Astrocyte (in vitro differentiated cells and primary cell): ENCODE measurements at regions not wholly inside any gene's neighbourhood (a gene's known extent, or its start where the extent isn't known, plus 50 kb on each side); places are given as distances from the start of the nearest gene placed in this dataset.
"Not testable (repeated sequence)": the region's sequence is repeated elsewhere in the genome, so short reads cannot be mapped to it uniquely, and the experiment has no call there.

ENCODE experiments used
- DNase-seq: peaks from one replicate; pipeline ENCODE4 v3.0.0-alpha.2; 2010; ENCODE audit warnings: low read depth
- FAIRE-seq: peaks from 2 replicates; lab custom pipeline; 2011; peaks lifted over from hg19 to GRCh38; lab: Jason Lieb, UNC
- H2AFZ ChIP-seq: 2 replicates; pipeline ENCODE4 v1.6.0; 2012; ENCODE audit warnings: low read depth, low read length, inconsistent platforms
- H3K27ac ChIP-seq: 2 replicates; pipeline ENCODE4 v1.5.1; 2011; ENCODE audit warnings: low read depth, low read length, inconsistent platforms
- H3K27me3 ChIP-seq: 2 replicates; pipeline ENCODE4 v1.6.0; 2011; ENCODE audit warnings: low read length, inconsistent platforms; ENCODE audit not compliant: insufficient read depth
- H3K36me3 ChIP-seq: 2 replicates; pipeline ENCODE4 v1.5.1; 2011; ENCODE audit warnings: low read length, inconsistent platforms; ENCODE audit not compliant: insufficient read depth
- H3K4me1 ChIP-seq: 2 replicates; pipeline ENCODE4 v1.5.1; 2011; ENCODE audit warnings: low read length, inconsistent platforms; ENCODE audit not compliant: insufficient read depth
- H3K4me2 ChIP-seq: 2 replicates; pipeline ENCODE4 v1.6.0; 2012; ENCODE audit warnings: low read length, inconsistent platforms
- H3K4me3 ChIP-seq: 2 replicates; pipeline ENCODE4 v1.5.1; 2011; ENCODE audit warnings: low read depth, mild to moderate bottlenecking, low read length, inconsistent platforms; ENCODE audit not compliant: insufficient read depth
- H3K79me2 ChIP-seq: 2 replicates; pipeline ENCODE4 v1.6.0; 2012; ENCODE audit warnings: mild to moderate bottlenecking, low read length, inconsistent platforms; ENCODE audit not compliant: insufficient read depth
- H3K9ac ChIP-seq: 2 replicates; pipeline ENCODE4 v1.6.0; 2012; ENCODE audit warnings: mild to moderate bottlenecking, low read length, inconsistent platforms
- H3K9me3 ChIP-seq: 2 replicates; pipeline ENCODE4 v1.5.1; 2012; ENCODE audit warnings: low read depth, mild to moderate bottlenecking, low read length, inconsistent platforms; ENCODE audit not compliant: insufficient read depth
- H4K20me1 ChIP-seq: 2 replicates; pipeline ENCODE4 v1.6.0; 2012; ENCODE audit warnings: low read length, inconsistent platforms; ENCODE audit not compliant: insufficient read depth
- H3K27ac Mint-ChIP-seq: one replicate; pipeline ENCODE4 v1.8.0; 2021; ENCODE audit warnings: mild to moderate bottlenecking, mixed read lengths; ENCODE audit not compliant: unreplicated experiment
- H3K27me3 Mint-ChIP-seq: one replicate; pipeline ENCODE4 v1.8.0; 2021; ENCODE audit warnings: low read depth, mixed read lengths; ENCODE audit not compliant: unreplicated experiment
- H3K36me3 Mint-ChIP-seq: one replicate; pipeline ENCODE4 v1.8.0; 2021; ENCODE audit warnings: low read depth, mixed read lengths; ENCODE audit not compliant: unreplicated experiment
- H3K4me1 Mint-ChIP-seq: one replicate; pipeline ENCODE4 v1.8.0; 2021; ENCODE audit warnings: low read depth, mixed read lengths; ENCODE audit not compliant: unreplicated experiment
- H3K4me3 Mint-ChIP-seq: one replicate; pipeline ENCODE4 v1.8.0; 2021; ENCODE audit warnings: mild to moderate bottlenecking, moderate library complexity, mixed read lengths; ENCODE audit not compliant: unreplicated experiment
- H3K9me3 Mint-ChIP-seq: one replicate; pipeline ENCODE4 v1.8.0; 2021; ENCODE audit warnings: mild to moderate bottlenecking, mixed read lengths; ENCODE audit not compliant: unreplicated experiment
- CTCF ChIP-seq: IDR thresholded peaks from 2 replicates; pipeline ENCODE4 v1.5.1; 2011; ENCODE audit warnings: low read depth, mild to moderate bottlenecking, inconsistent platforms, low read length, moderate library complexity; ENCODE audit not compliant: insufficient read depth
- EZH2 ChIP-seq: IDR thresholded peaks from 2 replicates; pipeline ENCODE4 v1.6.1; 2012; ENCODE audit warnings: mild to moderate bottlenecking, low read length, inconsistent platforms; ENCODE audit not compliant: insufficient read depth

- Mint-ChIP-seq H3K27me3 (no peaks in the 10 kb centered on the region), H3K36me3 (no peaks in the 10 kb centered on the region), H3K9me3 (peaks cover 5% of the 10 kb centered on the region), H3K27ac (no peak overlapping the region), H3K4me3 (no peak overlapping the region), H3K4me1 (peaks cover 13% of the 10 kb centered on the region)
- no peaks in the 10 kb centered on the region for H4K20me1 ChIP-seq
- H3K9ac ChIP-seq, result no peak overlapping the region
- TF ChIP-seq CTCF (no peak), EZH2 (no peak)
- no peak overlapping the region for H3K4me3 ChIP-seq
- H3K27me3 ChIP-seq, result no peaks in the 10 kb centered on the region
- no peak for DNase-seq
- no peak overlapping the region for H2AFZ ChIP-seq
- no peak for FAIRE-seq
- no peaks in the 10 kb centered on the region for H3K9me3 ChIP-seq
- no peak overlapping the region for H3K4me2 ChIP-seq
- no peaks in the 10 kb centered on the region for H3K4me1 ChIP-seq
- no peaks in the 10 kb centered on the region for H3K79me2 ChIP-seq
- no peaks in the 10 kb centered on the region for H3K36me3 ChIP-seq
- no peak overlapping the region for H3K27ac ChIP-seq
These were observed 300.5 kb downstream of the TRIML1 start for GRCh38 chr4:188439641-188440311.

- Histone ChIP-seq H3K4me3 (no peak overlapping the region), H3K4me2 (peak overlapping the region; percentile 43), H3K9me3 (no peaks in the 10 kb centered on the region), H4K20me1 (no peaks in the 10 kb centered on the region), H3K27ac (peak overlapping the region; percentile 75), H3K27me3 (no peaks in the 10 kb centered on the region), H3K9ac (peak overlapping the region; percentile 48), H3K36me3 (no peaks in the 10 kb centered on the region), H3K4me1 (no peaks in the 10 kb centered on the region), H3K79me2 (no peaks in the 10 kb centered on the region), H2AFZ (no peak overlapping the region)
- no peaks in the 10 kb centered on the region for H3K27me3 Mint-ChIP-seq
- H3K27ac Mint-ChIP-seq, result peak overlapping the region; percentile 95
- peaks cover 2% of the 10 kb centered on the region for H3K9me3 Mint-ChIP-seq
- no peak overlapping the region for H3K4me3 Mint-ChIP-seq
- TF ChIP-seq CTCF (no peak), EZH2 (no peak)
- peaks cover 13% of the 10 kb centered on the region for H3K4me1 Mint-ChIP-seq
- H3K36me3 Mint-ChIP-seq, result no peaks in the 10 kb centered on the region
- no peak for FAIRE-seq
- DNase-seq, result no peak
These were observed 305.3 kb downstream of the TRIML1 start for GRCh38 chr4:188444500-188444899.

- H3K4me1 ChIP-seq, H3K36me3 ChIP-seq, H3K36me3 Mint-ChIP-seq, H2AFZ ChIP-seq, H3K27me3 Mint-ChIP-seq, H3K4me3 Mint-ChIP-seq, H3K79me2 ChIP-seq, H4K20me1 ChIP-seq, H3K4me3 ChIP-seq, FAIRE-seq, H3K27me3 ChIP-seq, H3K4me2 ChIP-seq, H3K9ac ChIP-seq, DNase-seq, H3K9me3 ChIP-seq, H3K9me3 Mint-ChIP-seq: not testable (repeated sequence)
- peaks cover 17% of the 10 kb centered on the region for H3K4me1 Mint-ChIP-seq
- H3K27ac ChIP-seq, result peak overlapping the region; percentile 19
- H3K27ac Mint-ChIP-seq, result peak overlapping the region; percentile 73
These were observed 309.8 kb downstream of the TRIML1 start for GRCh38 chr4:188448996-188449395.
